GM12878 (cell line): ENCODE measurements at regions not wholly inside any gene's neighbourhood (a gene's known extent, or its start where the extent isn't known, plus 50 kb on each side); places are given as distances from the start of the nearest gene placed in this dataset.

Source experiments
- ASH2L ChIP-seq: fragments of 300-600, 200-600 bp; sonication (generic); IDR thresholded peaks from 2 replicates; pipeline ENCODE4 v1.6.1; 2017; ENCODE audit warnings: low read depth, mild to moderate bottlenecking, borderline replicate concordance
- BCL11A ChIP-seq: IDR thresholded peaks from 2 replicates; pipeline ENCODE4 v1.6.1; 2011; ENCODE audit warnings: low read depth, low read length
- BHLHE40 ChIP-seq, 2 experiments: fragments of 450-650 bp in 1 of 2; IDR thresholded peaks; 2 replicates each; pipeline ENCODE4 v1.6.1; 2011 to 2017; ENCODE audit warnings: low read depth in 2 of 2, borderline replicate concordance in 1 of 2, improper control_type of control experiment in 1 of 2, low read length in 1 of 2, mild to moderate bottlenecking in 1 of 2
- CBFB ChIP-seq: IDR thresholded peaks from 2 replicates; pipeline ENCODE4 v1.6.1; 2016; ENCODE audit warnings: antibody characterized with exemption, low read depth
- CBX5 ChIP-seq: sonication (generic); IDR thresholded peaks from 2 replicates; pipeline ENCODE4 v1.6.1; 2016; ENCODE audit warnings: low read depth, moderate library complexity, mild to moderate bottlenecking, inconsistent platforms
- CHD1 ChIP-seq: IDR thresholded peaks from 2 replicates; pipeline ENCODE4 v1.6.1; 2012; ENCODE audit warnings: low read depth, low read length, improper control_type of control experiment
- CREM ChIP-seq: IDR thresholded peaks from 2 replicates; pipeline ENCODE4 v1.6.1; 2014; ENCODE audit warnings: antibody characterized with exemption, low read depth
- EP300 ChIP-seq, 2 experiments: fragments of 150-350 bp in 1 of 2; IDR thresholded peaks; 2 replicates each; pipeline ENCODE4 v1.6.1; 2011 to 2012; ENCODE audit warnings: low read depth in 2 of 2, low read length in 2 of 2, borderline replicate concordance in 1 of 2, improper control_type of control experiment in 1 of 2, inconsistent platforms in 1 of 2; ENCODE audit not compliant: control insufficient read depth in 1 of 2
- FOXM1 ChIP-seq: IDR thresholded peaks from 2 replicates; pipeline ENCODE4 v1.6.1; 2012; ENCODE audit warnings: low read depth, mild to moderate bottlenecking, inconsistent platforms, low read length, moderate library complexity
- JUND ChIP-seq: IDR thresholded peaks from 2 replicates; pipeline ENCODE4 v1.6.1; 2012; ENCODE audit warnings: low read depth, mild to moderate bottlenecking, low read length, improper control_type of control experiment, moderate library complexity
- NFIC ChIP-seq: IDR thresholded peaks from 2 replicates; pipeline ENCODE4 v1.6.1; 2012; ENCODE audit warnings: low read depth, mild to moderate bottlenecking, inconsistent platforms, low read length, moderate library complexity
- NR2C1 ChIP-seq: fragments of 450-650 bp; IDR thresholded peaks from 2 replicates; pipeline ENCODE4 v1.6.1; 2017; ENCODE audit warnings: antibody characterized with exemption, mild to moderate bottlenecking, moderate library complexity
- PKNOX1 ChIP-seq: fragments of 450-650 bp; IDR thresholded peaks from 2 replicates; pipeline ENCODE4 v1.6.1; 2016; ENCODE audit warnings: mild to moderate bottlenecking
- PML ChIP-seq: IDR thresholded peaks from 2 replicates; pipeline ENCODE4 v1.6.1; 2012; ENCODE audit warnings: low read length, inconsistent platforms
- RUNX3 ChIP-seq: IDR thresholded peaks from 2 replicates; pipeline ENCODE4 v1.6.1; 2012; ENCODE audit warnings: low read length, inconsistent platforms
- SKIL ChIP-seq: fragments of 450-650 bp; IDR thresholded peaks from 2 replicates; pipeline ENCODE4 v1.6.1; 2017; ENCODE audit warnings: mild to moderate bottlenecking, low read depth, inconsistent platforms; ENCODE audit not compliant: poor library complexity, severe bottlenecking
- SREBF1 ChIP-seq: IDR thresholded peaks from 2 replicates; pipeline ENCODE4 v1.6.1; 2012; ENCODE audit warnings: mild to moderate bottlenecking, low read length
- STAT3 ChIP-seq: IDR thresholded peaks from 2 replicates; pipeline ENCODE4 v1.6.1; 2011; ENCODE audit warnings: low read depth, low read length, improper control_type of control experiment
- TARDBP ChIP-seq: IDR thresholded peaks from 2 replicates; pipeline ENCODE4 v1.6.1; 2016; ENCODE audit warnings: borderline replicate concordance
- TCF7 ChIP-seq: IDR thresholded peaks from 2 replicates; pipeline ENCODE4 v1.6.1; 2014; ENCODE audit warnings: antibody characterized with exemption, borderline replicate concordance
- TF ChIP-seq, protein P1 (sequence below): fragments of 450-650 bp; IDR thresholded peaks from 2 replicates; pipeline ENCODE4 v1.6.1; 2017; ENCODE audit warnings: low read depth, mild to moderate bottlenecking, moderate library complexity
- TF ChIP-seq, protein P2 (sequence below): IDR thresholded peaks from 2 replicates; pipeline ENCODE4 v1.6.1; 2012; ENCODE audit warnings: improper control_type of control experiment, low read depth, low read length; ENCODE audit not compliant: insufficient replicate concordance

- TF ChIP-seq JUND (0 out of 2 replicates have a peak, but pooled peaks have one; percentile 22), RUNX3 (peak; percentile 98), TARDBP (no peak), CHD1 (no peak), PML (0 out of 2 replicates have a peak, but pooled peaks have one; percentile 52), NFIC (peak; percentile 95), TCF7 (peak; percentile 49; the same call in 1 of the 2 replicates), STAT3 (0 out of 2 replicates have a peak, but pooled peaks have one; percentile 65), PKNOX1 (no peak), SKIL (peak; percentile 83), CREM (peak; percentile 68; the same call in 1 of the 2 replicates), EP300 (IDR thresholded peaks at IDR 0.05; ENCODE audit: borderline replicate concordance in 1 of 2, control insufficient read depth in 1 of 2, low read depth in 2 of 2, low read length in 2 of 2) (peak; percentile 66 to 91), ASH2L (no peak), BCL11A (peak; percentile 79; the same call in 1 of the 2 replicates), NR2C1 (no peak), CBX5 (0 out of 2 replicates have a peak, but pooled peaks have one; percentile 34), CBFB (peak; percentile 82), FOXM1 (peak; percentile 81; the same call in 1 of the 2 replicates), BHLHE40 (IDR thresholded peaks at IDR 0.05; ENCODE audit: borderline replicate concordance in 1 of 2, low read depth in 2 of 2, low read length in 1 of 2) (peak; percentile 44 to 62; a peak in 2 of 4 replicates), SREBF1 (peak; percentile 90)
- TF ChIP-seq, protein P1, sequence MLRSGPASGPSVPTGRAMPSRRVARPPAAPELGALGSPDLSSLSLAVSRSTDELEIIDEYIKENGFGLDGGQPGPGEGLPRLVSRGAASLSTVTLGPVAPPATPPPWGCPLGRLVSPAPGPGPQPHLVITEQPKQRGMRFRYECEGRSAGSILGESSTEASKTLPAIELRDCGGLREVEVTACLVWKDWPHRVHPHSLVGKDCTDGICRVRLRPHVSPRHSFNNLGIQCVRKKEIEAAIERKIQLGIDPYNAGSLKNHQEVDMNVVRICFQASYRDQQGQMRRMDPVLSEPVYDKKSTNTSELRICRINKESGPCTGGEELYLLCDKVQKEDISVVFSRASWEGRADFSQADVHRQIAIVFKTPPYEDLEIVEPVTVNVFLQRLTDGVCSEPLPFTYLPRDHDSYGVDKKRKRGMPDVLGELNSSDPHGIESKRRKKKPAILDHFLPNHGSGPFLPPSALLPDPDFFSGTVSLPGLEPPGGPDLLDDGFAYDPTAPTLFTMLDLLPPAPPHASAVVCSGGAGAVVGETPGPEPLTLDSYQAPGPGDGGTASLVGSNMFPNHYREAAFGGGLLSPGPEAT: peak; percentile 85
- TF ChIP-seq, protein P2, sequence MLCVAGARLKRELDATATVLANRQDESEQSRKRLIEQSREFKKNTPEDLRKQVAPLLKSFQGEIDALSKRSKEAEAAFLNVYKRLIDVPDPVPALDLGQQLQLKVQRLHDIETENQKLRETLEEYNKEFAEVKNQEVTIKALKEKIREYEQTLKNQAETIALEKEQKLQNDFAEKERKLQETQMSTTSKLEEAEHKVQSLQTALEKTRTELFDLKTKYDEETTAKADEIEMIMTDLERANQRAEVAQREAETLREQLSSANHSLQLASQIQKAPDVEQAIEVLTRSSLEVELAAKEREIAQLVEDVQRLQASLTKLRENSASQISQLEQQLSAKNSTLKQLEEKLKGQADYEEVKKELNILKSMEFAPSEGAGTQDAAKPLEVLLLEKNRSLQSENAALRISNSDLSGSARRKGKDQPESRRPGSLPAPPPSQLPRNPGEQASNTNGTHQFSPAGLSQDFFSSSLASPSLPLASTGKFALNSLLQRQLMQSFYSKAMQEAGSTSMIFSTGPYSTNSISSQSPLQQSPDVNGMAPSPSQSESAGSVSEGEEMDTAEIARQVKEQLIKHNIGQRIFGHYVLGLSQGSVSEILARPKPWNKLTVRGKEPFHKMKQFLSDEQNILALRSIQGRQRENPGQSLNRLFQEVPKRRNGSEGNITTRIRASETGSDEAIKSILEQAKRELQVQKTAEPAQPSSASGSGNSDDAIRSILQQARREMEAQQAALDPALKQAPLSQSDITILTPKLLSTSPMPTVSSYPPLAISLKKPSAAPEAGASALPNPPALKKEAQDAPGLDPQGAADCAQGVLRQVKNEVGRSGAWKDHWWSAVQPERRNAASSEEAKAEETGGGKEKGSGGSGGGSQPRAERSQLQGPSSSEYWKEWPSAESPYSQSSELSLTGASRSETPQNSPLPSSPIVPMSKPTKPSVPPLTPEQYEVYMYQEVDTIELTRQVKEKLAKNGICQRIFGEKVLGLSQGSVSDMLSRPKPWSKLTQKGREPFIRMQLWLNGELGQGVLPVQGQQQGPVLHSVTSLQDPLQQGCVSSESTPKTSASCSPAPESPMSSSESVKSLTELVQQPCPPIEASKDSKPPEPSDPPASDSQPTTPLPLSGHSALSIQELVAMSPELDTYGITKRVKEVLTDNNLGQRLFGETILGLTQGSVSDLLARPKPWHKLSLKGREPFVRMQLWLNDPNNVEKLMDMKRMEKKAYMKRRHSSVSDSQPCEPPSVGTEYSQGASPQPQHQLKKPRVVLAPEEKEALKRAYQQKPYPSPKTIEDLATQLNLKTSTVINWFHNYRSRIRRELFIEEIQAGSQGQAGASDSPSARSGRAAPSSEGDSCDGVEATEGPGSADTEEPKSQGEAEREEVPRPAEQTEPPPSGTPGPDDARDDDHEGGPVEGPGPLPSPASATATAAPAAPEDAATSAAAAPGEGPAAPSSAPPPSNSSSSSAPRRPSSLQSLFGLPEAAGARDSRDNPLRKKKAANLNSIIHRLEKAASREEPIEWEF: peak; percentile 55
Observed at GRCh38 chr12:40168868-40169267, 55.9 kb upstream of the LRRK2 start (continued).
